ENCODE measurements at regions not wholly inside any gene's neighbourhood (a gene's known extent, or its start where the extent isn't known, plus 50 kb on each side); places are given as distances from the start of the nearest gene placed in this dataset.
A peak's percentile ranks its signal among the peaks of the same experiment; 100 is the strongest.

DNA sequence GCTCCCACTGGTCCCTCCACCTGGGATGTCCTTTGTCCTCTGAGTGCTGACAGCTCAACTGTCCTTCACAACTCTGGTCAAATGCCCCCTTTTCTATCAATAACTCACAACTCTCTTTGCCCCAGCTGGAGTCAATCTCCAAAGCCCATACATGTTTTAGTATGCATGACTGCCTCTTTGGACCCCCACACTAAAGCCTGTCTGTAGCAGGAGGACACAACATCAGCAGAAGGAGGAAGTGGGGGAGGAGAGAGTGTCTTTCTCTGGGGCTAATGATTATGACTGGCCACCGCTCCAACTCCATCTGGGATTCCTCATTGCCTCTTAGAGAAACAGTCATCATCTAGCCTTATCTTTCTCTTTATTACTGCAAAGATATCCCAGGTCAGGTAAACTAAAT, 186.6 kb upstream of the FGGY start:
- intact Hi-C loops (cut with micrococcal nuclease) = no loop called here
- H3K9ac ChIP-seq (ENCODE audit: insufficient read depth in 1 of 2, low read depth in 2 of 2, low read length in 2 of 2) = no peak overlapping the region
- no TSS peak for BruUV-seq (replicated peaks)
- no peaks in the 10 kb centered on the region for H3K9me3 ChIP-seq (replicated peaks; ENCODE audit: control insufficient read depth, insufficient read depth, low read depth, low read length)
- no peaks in the 10 kb centered on the region for H4K20me1 ChIP-seq (replicated peaks; ENCODE audit: control insufficient read depth, insufficient read depth, low read length)
- POLR2A ChIA-PET = no interaction called here
- WGBS (ENCODE audit: insufficient coverage, low coverage, missing lambda C conversion rate) = 0% methylated on average over 1 of the region's 1 CpG
- no peak overlapping the region for H2AFZ ChIP-seq (ENCODE audit: low read depth, low read length)
- DNase-seq (ENCODE audit: extremely low read depth in 1 of 4, low spot score in 3 of 4) (no peak), ATAC-seq (no peak), FAIRE-seq (no peak)
- H3K36me3 ChIP-seq (ENCODE audit: control insufficient read depth, insufficient read depth, low read length) = no peaks in the 10 kb centered on the region
- no peaks in the 10 kb centered on the region for H3K9me1 ChIP-seq (ENCODE audit: control insufficient read depth, insufficient read depth, low read length)
- H3K4me1 ChIP-seq (replicated peaks in 1 of 2; ENCODE audit: control insufficient read depth in 2 of 2, insufficient read depth in 2 of 2, low read length in 2 of 2) = no peaks in the 10 kb centered on the region
- no peak for TF ChIP-seq ZFPM2 (CRISPR knock-in tag; IDR thresholded peaks at IDR 0.05)
- peak; percentile 71; the same call in 1 of the 2 replicates for TF ChIP-seq SPI1 (IDR thresholded peaks at IDR 0.05; ENCODE audit: borderline replicate concordance, low read depth, low read length)
- CTCF ChIA-PET (ENCODE audit: low intra/inter-chr PET ratio) = no interaction called here
- no peak overlapping the region for H3K4me3 ChIP-seq
- no peak overlapping the region for H3K4me2 ChIP-seq (ENCODE audit: insufficient read depth, low read length)
- in situ Hi-C loops (cut with MboI) = no loop called here
- peaks cover 4 to 8% of the 10 kb centered on the region in 2 experiments; a peak in 3 of 5 replicates for H3K27me3 ChIP-seq (ENCODE audit: control insufficient read depth in 2 of 2, insufficient read depth in 2 of 2, low read length in 2 of 2)
- no peak overlapping the region for H3K27ac ChIP-seq (ENCODE audit: extremely low read depth, low read depth, low read length)
- H3K79me2 ChIP-seq (ENCODE audit: control insufficient read depth, insufficient read depth, low read length) = no peaks in the 10 kb centered on the region

DNA sequence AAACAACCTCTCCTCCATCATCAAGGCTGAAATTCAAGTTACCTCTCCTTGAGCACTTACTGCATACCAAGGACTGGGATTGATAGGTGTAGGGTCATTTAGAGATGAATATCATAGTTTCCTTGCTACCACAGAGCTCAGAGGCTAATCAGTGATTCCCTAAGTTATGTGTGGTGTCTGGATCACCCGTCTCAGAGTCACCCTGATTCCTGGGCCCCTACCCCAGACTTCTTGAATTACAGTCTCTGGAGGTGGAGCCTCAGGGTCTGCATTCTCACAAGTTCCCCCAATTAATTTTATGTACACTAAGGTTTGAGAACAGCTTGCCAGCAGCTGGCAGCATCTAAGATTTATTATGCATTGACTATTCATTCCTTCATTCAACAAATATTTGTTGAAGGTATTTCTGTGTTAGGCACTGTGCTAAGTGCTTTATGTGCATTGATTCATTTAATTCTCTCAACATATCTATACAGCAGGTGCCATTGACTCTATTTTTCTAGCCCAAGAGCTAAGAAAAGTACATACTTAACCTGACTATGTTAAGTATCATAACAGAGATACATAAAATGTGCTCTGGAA, 182.9 kb upstream of the FGGY start:
- Histone ChIP-seq H3K4me3 (no peak overlapping the region), H2AFZ (ENCODE audit: low read depth, low read length) (no peak overlapping the region), H3K36me3 (ENCODE audit: control insufficient read depth, insufficient read depth, low read length) (no peaks in the 10 kb centered on the region), H3K9ac (ENCODE audit: insufficient read depth in 1 of 2, low read depth in 2 of 2, low read length in 2 of 2) (no peak overlapping the region), H4K20me1 (replicated peaks; ENCODE audit: control insufficient read depth, insufficient read depth, low read length) (no peaks in the 10 kb centered on the region), H3K9me1 (ENCODE audit: control insufficient read depth, insufficient read depth, low read length) (no peaks in the 10 kb centered on the region), H3K9me3 (replicated peaks; ENCODE audit: control insufficient read depth, insufficient read depth, low read depth, low read length) (no peaks in the 10 kb centered on the region), H3K4me2 (ENCODE audit: insufficient read depth, low read length) (no peak overlapping the region), H3K4me1 (replicated peaks in 1 of 2; ENCODE audit: control insufficient read depth in 2 of 2, insufficient read depth in 2 of 2, low read length in 2 of 2) (no peaks in the 10 kb centered on the region), H3K27ac (ENCODE audit: extremely low read depth, low read depth, low read length) (no peak overlapping the region), H3K27me3 (ENCODE audit: control insufficient read depth in 2 of 2, insufficient read depth in 2 of 2, low read length in 2 of 2) (peaks cover 4 to 8% of the 10 kb centered on the region in 2 experiments; a peak in 3 of 5 replicates), H3K79me2 (ENCODE audit: control insufficient read depth, insufficient read depth, low read length) (no peaks in the 10 kb centered on the region)
- ATAC-seq (no peak), FAIRE-seq (no peak), DNase-seq (ENCODE audit: extremely low read depth in 1 of 4, low spot score in 3 of 4) (no peak)
- CTCF ChIA-PET (ENCODE audit: low intra/inter-chr PET ratio) = no interaction called here
- BruUV-seq (replicated peaks) = no TSS peak
- WGBS (ENCODE audit: insufficient coverage, low coverage, missing lambda C conversion rate) = 0% methylated on average over 1 of the region's 1 CpG
- POLR2A ChIA-PET = no interaction called here
- intact Hi-C loops (cut with micrococcal nuclease) (no loop called here), in situ Hi-C loops (cut with MboI) (no loop called here)
- TF ChIP-seq EP400 (IDR thresholded peaks at IDR 0.05) = no peak
- no peak for TF ChIP-seq MAFF (IDR thresholded peaks at IDR 0.05; ENCODE audit: low read length)
- TF ChIP-seq ZNF668 (CRISPR knock-in tag; IDR thresholded peaks at IDR 0.05) = no peak
- no peak for TF ChIP-seq FUS (optimal IDR thresholded peaks at IDR 0.05; ENCODE audit: low read depth, low read length)
- TF ChIP-seq NEUROD1 (IDR thresholded peaks at IDR 0.05; ENCODE audit: borderline replicate concordance, low read depth, low read length, partially characterized antibody) = no peak
- no peak for TF ChIP-seq YBX1 (IDR thresholded peaks at IDR 0.05)
- TF ChIP-seq HNRNPLL (IDR thresholded peaks at IDR 0.05; ENCODE audit: low read depth, low read length, poor library complexity, severe bottlenecking) = no peak
- TF ChIP-seq TAF9B (IDR thresholded peaks at IDR 0.05; ENCODE audit: partially characterized antibody) = no peak
- TF ChIP-seq, protein P1, sequence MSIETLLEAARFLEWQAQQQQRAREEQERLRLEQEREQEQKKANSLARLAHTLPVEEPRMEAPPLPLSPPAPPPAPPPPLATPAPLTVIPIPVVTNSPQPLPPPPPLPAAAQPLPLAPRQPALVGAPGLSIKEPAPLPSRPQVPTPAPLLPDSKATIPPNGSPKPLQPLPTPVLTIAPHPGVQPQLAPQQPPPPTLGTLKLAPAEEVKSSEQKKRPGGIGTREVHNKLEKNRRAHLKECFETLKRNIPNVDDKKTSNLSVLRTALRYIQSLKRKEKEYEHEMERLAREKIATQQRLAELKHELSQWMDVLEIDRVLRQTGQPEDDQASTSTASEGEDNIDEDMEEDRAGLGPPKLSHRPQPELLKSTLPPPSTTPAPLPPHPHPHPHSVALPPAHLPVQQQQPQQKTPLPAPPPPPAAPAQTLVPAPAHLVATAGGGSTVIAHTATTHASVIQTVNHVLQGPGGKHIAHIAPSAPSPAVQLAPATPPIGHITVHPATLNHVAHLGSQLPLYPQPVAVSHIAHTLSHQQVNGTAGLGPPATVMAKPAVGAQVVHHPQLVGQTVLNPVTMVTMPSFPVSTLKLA (conservative IDR thresholded peaks at IDR 0.05) = no peak
- TF ChIP-seq, protein P2, sequence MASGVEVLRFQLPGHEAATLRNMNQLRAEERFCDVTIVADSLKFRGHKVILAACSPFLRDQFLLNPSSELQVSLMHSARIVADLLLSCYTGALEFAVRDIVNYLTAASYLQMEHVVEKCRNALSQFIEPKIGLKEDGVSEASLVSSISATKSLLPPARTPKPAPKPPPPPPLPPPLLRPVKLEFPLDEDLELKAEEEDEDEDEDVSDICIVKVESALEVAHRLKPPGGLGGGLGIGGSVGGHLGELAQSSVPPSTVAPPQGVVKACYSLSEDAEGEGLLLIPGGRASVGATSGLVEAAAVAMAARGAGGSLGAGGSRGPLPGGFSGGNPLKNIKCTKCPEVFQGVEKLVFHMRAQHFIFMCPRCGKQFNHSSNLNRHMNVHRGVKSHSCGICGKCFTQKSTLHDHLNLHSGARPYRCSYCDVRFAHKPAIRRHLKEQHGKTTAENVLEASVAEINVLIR (CRISPR knock-in tag; IDR thresholded peaks at IDR 0.05) = no peak
- no peak for TF ChIP-seq ZNF3 (CRISPR knock-in tag; IDR thresholded peaks at IDR 0.05)
- TF ChIP-seq ZC3H8 (IDR thresholded peaks at IDR 0.05) = no peak
- TF ChIP-seq ZNF431 (CRISPR knock-in tag; IDR thresholded peaks at IDR 0.05) = no peak
- TF ChIP-seq ZNF551 (CRISPR knock-in tag; IDR thresholded peaks at IDR 0.05) = no peak
